Panc1 (cell line): ENCODE measurements at regions not wholly inside any gene's neighbourhood (a gene's known extent, or its start where the extent isn't known, plus 50 kb on each side); places are given as distances from the start of the nearest gene placed in this dataset.

ENCODE experiments used
- ATAC-seq: fragments of 200-7000 bp; cut with Tn5 transposase; 2 replicates; pipeline ENCODE4 v1.9.1; 2020; ENCODE audit warnings: mild to moderate bottlenecking, moderate library complexity
- BruUV-seq: library from RNA; stranded (reverse); fragments of 400-500 nt; replicated peaks from 2 replicates; lab custom pipeline; 2021; lab: Mats Ljungman, UMichigan
- CTCF ChIA-PET: fragments of 300-600 bp; sonication (Branson Sonifier 250); formaldehyde crosslinking; loops from one replicate; lab custom pipeline; 2022; ENCODE audit warnings: antibody characterized with exemption; lab: Charles Lee
- POLR2A ChIA-PET: fragments of 300-600 bp; sonication (Branson Sonifier 250); formaldehyde crosslinking; loops from one replicate; lab custom pipeline; 2022; ENCODE audit warnings: antibody characterized with exemption; lab: Charles Lee
- DNase-seq: peaks from one replicate; pipeline ENCODE4 v3.0.0-alpha.2; 2010; ENCODE audit warnings: low read depth, low spot score
- H3K27ac ChIP-seq: 2 replicates; pipeline ENCODE4 v1.5.1; 2011; ENCODE audit warnings: mild to moderate bottlenecking, low read length, inconsistent platforms
- H3K27me3 ChIP-seq: fragments of 200-500 bp; sonication (Bioruptor generic); 2 replicates; pipeline ENCODE4 v1.6.0; 2014; ENCODE audit warnings: low read length, inconsistent platforms; ENCODE audit not compliant: control insufficient read depth, insufficient read depth
- H3K36me3 ChIP-seq: fragments of 200-500 bp; sonication (Bioruptor generic); 2 replicates; pipeline ENCODE4 v1.5.1; 2014; ENCODE audit warnings: inconsistent platforms, mild to moderate bottlenecking, low read length, moderate library complexity; ENCODE audit not compliant: control insufficient read depth, insufficient read depth
- H3K4me1 ChIP-seq: 2 replicates; pipeline ENCODE4 v1.5.1; 2011; ENCODE audit warnings: inconsistent platforms, mild to moderate bottlenecking, low read length, moderate library complexity; ENCODE audit not compliant: control insufficient read depth, insufficient read depth
- H3K4me3 ChIP-seq, 2 experiments: 2 replicates each; pipeline ENCODE4 v1.5.1; 2011 to 2012; ENCODE audit warnings: low read depth in 2 of 2, low read length in 2 of 2, mild to moderate bottlenecking in 2 of 2, inconsistent platforms in 1 of 2, moderate library complexity in 1 of 2
- H3K9me3 ChIP-seq: fragments of 200-500 bp; sonication (Bioruptor generic); 2 replicates; pipeline ENCODE4 v1.5.1; 2014; ENCODE audit warnings: low read depth, mild to moderate bottlenecking, inconsistent platforms, low read length, moderate library complexity; ENCODE audit not compliant: control insufficient read depth, insufficient read depth
- POLR2AphosphoS5 ChIP-seq: IDR thresholded peaks from 2 replicates; pipeline ENCODE4 v1.6.1; 2012; ENCODE audit warnings: mild to moderate bottlenecking, low read depth, low read length, moderate library complexity
- SIN3A ChIP-seq: IDR thresholded peaks from 2 replicates; pipeline ENCODE4 v1.6.1; 2012; ENCODE audit warnings: low read depth, mild to moderate bottlenecking, low read length, moderate library complexity, borderline replicate concordance; ENCODE audit not compliant: insufficient read depth
- TCF7L2 ChIP-seq: IDR thresholded peaks from 2 replicates; pipeline ENCODE4 v1.6.1; 2011; ENCODE audit warnings: mild to moderate bottlenecking, low read depth, low read length, inconsistent platforms
- in situ Hi-C: cut with HindIII; loops from 2 replicates; pipeline ENCODE4 v1.10.0; 2016; ENCODE audit warnings: low sequenced_read_pairs, low pct_unique_long_range_greater_than_20kb
- intact Hi-C: fragments of 100-400 bp; cut with micrococcal nuclease; formaldehyde crosslinking; loops from one replicate; pipeline ENCODE4 v1.10.0; 2022; ENCODE audit not compliant: unreplicated experiment
- TF ChIP-seq, protein P1 (sequence below): fragments of 450-650 bp; IDR thresholded peaks from 2 replicates; pipeline ENCODE4 v1.5.1; 2017; ENCODE audit warnings: mild to moderate bottlenecking
- TF ChIP-seq, protein P2 (sequence below), 2 experiments: IDR thresholded peaks; 2 replicates each; pipeline ENCODE4 v1.6.1; 2011 to 2012; ENCODE audit warnings: low read depth in 2 of 2, control low read depth in 1 of 2, low read length in 1 of 2, mild to moderate bottlenecking in 1 of 2, moderate library complexity in 1 of 2; ENCODE audit not compliant: insufficient read depth in 1 of 2

DNA sequence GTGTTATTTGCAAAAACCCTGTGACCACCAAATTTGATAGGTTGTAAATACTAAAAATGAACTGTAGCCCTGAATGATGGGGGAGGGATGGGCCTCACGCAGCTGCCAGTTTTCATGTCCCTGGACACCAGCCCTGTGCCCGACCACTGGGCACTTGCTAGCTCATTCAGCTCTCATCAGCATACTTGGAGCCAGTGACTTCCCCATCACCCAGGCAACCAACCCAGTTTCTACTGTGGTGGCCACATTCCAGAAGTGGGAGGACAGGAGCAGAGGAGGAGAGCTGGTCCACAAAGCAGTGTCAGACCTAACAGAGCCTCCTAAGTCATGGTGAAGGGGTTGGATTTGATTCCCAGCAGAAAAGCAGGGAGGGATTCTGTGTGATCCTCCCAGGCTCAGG lies 128.2 kb downstream of the CPEB2 start:
- in situ Hi-C loops (no loop called here), intact Hi-C loops (no loop called here)
- H3K4me3 ChIP-seq: no peak overlapping the region
- no peak overlapping the region for H3K27ac ChIP-seq
- BruUV-seq: no TSS peak
- H3K9me3 ChIP-seq: no peaks in the 10 kb centered on the region
- no peak for ATAC-seq
- no peak for TF ChIP-seq TCF7L2
- TF ChIP-seq SIN3A: no peak
- TF ChIP-seq, protein P1, sequence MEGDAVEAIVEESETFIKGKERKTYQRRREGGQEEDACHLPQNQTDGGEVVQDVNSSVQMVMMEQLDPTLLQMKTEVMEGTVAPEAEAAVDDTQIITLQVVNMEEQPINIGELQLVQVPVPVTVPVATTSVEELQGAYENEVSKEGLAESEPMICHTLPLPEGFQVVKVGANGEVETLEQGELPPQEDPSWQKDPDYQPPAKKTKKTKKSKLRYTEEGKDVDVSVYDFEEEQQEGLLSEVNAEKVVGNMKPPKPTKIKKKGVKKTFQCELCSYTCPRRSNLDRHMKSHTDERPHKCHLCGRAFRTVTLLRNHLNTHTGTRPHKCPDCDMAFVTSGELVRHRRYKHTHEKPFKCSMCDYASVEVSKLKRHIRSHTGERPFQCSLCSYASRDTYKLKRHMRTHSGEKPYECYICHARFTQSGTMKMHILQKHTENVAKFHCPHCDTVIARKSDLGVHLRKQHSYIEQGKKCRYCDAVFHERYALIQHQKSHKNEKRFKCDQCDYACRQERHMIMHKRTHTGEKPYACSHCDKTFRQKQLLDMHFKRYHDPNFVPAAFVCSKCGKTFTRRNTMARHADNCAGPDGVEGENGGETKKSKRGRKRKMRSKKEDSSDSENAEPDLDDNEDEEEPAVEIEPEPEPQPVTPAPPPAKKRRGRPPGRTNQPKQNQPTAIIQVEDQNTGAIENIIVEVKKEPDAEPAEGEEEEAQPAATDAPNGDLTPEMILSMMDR: no peak
- TF ChIP-seq, protein P2, sequence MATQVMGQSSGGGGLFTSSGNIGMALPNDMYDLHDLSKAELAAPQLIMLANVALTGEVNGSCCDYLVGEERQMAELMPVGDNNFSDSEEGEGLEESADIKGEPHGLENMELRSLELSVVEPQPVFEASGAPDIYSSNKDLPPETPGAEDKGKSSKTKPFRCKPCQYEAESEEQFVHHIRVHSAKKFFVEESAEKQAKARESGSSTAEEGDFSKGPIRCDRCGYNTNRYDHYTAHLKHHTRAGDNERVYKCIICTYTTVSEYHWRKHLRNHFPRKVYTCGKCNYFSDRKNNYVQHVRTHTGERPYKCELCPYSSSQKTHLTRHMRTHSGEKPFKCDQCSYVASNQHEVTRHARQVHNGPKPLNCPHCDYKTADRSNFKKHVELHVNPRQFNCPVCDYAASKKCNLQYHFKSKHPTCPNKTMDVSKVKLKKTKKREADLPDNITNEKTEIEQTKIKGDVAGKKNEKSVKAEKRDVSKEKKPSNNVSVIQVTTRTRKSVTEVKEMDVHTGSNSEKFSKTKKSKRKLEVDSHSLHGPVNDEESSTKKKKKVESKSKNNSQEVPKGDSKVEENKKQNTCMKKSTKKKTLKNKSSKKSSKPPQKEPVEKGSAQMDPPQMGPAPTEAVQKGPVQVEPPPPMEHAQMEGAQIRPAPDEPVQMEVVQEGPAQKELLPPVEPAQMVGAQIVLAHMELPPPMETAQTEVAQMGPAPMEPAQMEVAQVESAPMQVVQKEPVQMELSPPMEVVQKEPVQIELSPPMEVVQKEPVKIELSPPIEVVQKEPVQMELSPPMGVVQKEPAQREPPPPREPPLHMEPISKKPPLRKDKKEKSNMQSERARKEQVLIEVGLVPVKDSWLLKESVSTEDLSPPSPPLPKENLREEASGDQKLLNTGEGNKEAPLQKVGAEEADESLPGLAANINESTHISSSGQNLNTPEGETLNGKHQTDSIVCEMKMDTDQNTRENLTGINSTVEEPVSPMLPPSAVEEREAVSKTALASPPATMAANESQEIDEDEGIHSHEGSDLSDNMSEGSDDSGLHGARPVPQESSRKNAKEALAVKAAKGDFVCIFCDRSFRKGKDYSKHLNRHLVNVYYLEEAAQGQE (IDR thresholded peaks at IDR 0.05; ENCODE audit: insufficient read depth in 1 of 2, low read depth in 2 of 2, low read length in 1 of 2): no peak
- no peak for TF ChIP-seq POLR2AphosphoS5
- CTCF ChIA-PET: no interaction called here
- H3K4me1 ChIP-seq: no peaks in the 10 kb centered on the region
- no peak for DNase-seq
- H3K36me3 ChIP-seq: no peaks in the 10 kb centered on the region
- H3K27me3 ChIP-seq: no peaks in the 10 kb centered on the region
- POLR2A ChIA-PET: no interaction called here

DNA sequence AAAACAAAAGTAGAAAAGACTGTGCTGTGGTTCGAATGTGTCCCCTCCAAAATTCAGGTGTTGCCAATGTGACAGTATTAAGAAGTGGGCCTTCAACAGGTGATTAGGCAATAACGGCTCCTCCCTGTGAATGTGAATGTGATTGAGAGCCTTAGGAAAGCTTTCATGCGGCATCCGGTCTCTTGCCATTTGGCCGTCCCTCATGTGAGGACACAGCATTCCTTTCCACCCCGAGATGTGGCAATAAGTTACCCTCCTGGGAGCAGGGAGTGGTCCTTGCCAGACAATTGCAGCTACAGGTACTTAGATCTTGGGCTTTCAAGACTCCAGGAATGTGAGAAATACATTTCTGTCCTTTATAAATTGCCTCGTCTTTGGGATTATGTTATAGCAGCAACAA lies 129.3 kb downstream of the CPEB2 start:
- H3K4me1 ChIP-seq: no peaks in the 10 kb centered on the region
- H3K27ac ChIP-seq: no peak overlapping the region
- ATAC-seq: no peak
- no peak overlapping the region for H3K4me3 ChIP-seq
- CTCF ChIA-PET: no interaction called here
- H3K27me3 ChIP-seq: no peaks in the 10 kb centered on the region
- intact Hi-C loops (no loop called here), in situ Hi-C loops (no loop called here)
- H3K9me3 ChIP-seq: no peaks in the 10 kb centered on the region
- POLR2A ChIA-PET: no interaction called here
- TF ChIP-seq TCF7L2: no peak
- TF ChIP-seq, protein P1: no peak
- no peak for TF ChIP-seq POLR2AphosphoS5
- BruUV-seq: no TSS peak
- no peaks in the 10 kb centered on the region for H3K36me3 ChIP-seq
- no peak for DNase-seq
